Daoy (cell line): ENCODE measurements at regions not wholly inside any gene's neighbourhood (a gene's known extent, or its start where the extent isn't known, plus 50 kb on each side); places are given as distances from the start of the nearest gene placed in this dataset.

Experiments used
- DNase-seq: peaks from one replicate; pipeline ENCODE4 v3.0.0-alpha.2; 2015; ENCODE audit warnings: low read depth

- no peak for DNase-seq
These were observed 118.9 kb downstream of the TMEM174 start for GRCh38 chr5:73291873-73292272.

- DNase-seq, result no peak
These were observed 117.2 kb downstream of the TMEM174 start for GRCh38 chr5:73290242-73290641.

- DNase-seq, result no peak
These were observed 116.1 kb downstream of the TMEM174 start for GRCh38 chr5:73288803-73289720.

GRCh38 chr5:73286896-73287295, 113.9 kb downstream of the TMEM174 start:
- DNase-seq, result no peak

- no peak for DNase-seq
These were observed 112.0 kb downstream of the TMEM174 start for GRCh38 chr5:73284985-73285384.

GRCh38 chr5:73284220-73284795, 111.3 kb downstream of the TMEM174 start:
- DNase-seq, result no peak

- no peak for DNase-seq
These were observed 109.9 kb downstream of the TMEM174 start for GRCh38 chr5:73282923-73283322.

- DNase-seq, result no peak
These were observed 109.4 kb downstream of the TMEM174 start for GRCh38 chr5:73282383-73282782.

GRCh38 chr5:73280821-73281746, 108.1 kb downstream of the TMEM174 start:
- peak; percentile 90 for DNase-seq

- no peak for DNase-seq
These were observed 107.4 kb downstream of the TMEM174 start for GRCh38 chr5:73280386-73280785.

- no peak for DNase-seq
These were observed 106.8 kb downstream of the TMEM174 start for GRCh38 chr5:73279805-73280204.

- DNase-seq, result no peak
These were observed 105.7 kb downstream of the TMEM174 start for GRCh38 chr5:73278693-73279092.

GRCh38 chr5:73274881-73275663, 102.1 kb downstream of the TMEM174 start:
- DNase-seq, result no peak

GRCh38 chr5:73274121-73274520, 101.1 kb downstream of the TMEM174 start:
- DNase-seq, result no peak

GRCh38 chr5:73273379-73274050, 100.5 kb downstream of the TMEM174 start:
- DNase-seq, result no peak

- DNase-seq, result no peak
These were observed 99.4 kb downstream of the TMEM174 start for GRCh38 chr5:73272351-73272750.

- no peak for DNase-seq
These were observed 95.8 kb downstream of the TMEM174 start for GRCh38 chr5:73268826-73269225.

- DNase-seq, result no peak
These were observed 94.9 kb downstream of the TMEM174 start for GRCh38 chr5:73267766-73268435.

GRCh38 chr5:73266925-73267765, 94.2 kb downstream of the TMEM174 start:
- no peak for DNase-seq
